GF-D8 (cell line): ENCODE measurements at regions not wholly inside any gene's neighbourhood (a gene's known extent, or its start where the extent isn't known, plus 50 kb on each side); places are given as distances from the start of the nearest gene placed in this dataset.
"Not testable (repeated sequence)": the region's sequence is repeated elsewhere in the genome, so short reads cannot be mapped to it uniquely, and the experiment has no call there.

Experiments
- DNase-seq: peaks from one replicate; lab custom pipeline; 2025; lab: John Stamatoyannopoulos, UW

DNA sequence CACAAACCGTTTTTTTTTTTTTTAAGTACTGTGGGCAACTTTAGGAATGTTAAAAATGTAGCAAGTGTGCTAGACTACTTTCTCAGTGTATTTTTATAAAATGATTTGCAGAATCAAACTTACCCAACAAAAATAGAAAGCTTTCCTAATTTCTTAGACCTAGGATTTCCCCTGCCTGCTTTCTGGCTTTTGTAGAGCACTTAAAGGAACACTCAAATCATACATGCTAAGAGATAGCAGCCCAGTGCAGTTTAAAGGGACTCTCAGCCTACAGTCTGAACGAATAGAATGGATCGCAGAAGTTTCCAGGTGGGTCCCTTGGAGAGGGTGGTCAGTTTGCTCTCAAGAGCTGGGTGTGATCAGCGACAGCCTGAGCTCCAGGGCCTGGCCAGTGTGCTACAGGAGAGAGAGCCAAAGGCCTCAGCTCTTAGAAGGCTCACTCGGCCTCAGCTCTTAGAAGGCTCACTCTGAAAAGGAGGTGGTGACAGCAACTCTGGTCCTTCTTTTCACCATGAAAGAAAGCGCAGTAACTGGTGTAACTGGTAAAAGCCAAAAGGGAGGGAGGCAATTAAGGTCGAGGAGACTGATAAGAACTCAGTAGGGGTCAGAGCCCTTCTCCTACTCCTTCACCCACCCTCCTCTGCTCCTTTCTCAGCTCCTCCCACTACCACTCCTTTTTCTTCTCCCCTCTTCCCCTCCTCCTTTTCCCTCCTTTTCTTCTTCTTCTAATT, 142.4 kb downstream of the ZFP64 start:
- no peak for DNase-seq

DNA sequence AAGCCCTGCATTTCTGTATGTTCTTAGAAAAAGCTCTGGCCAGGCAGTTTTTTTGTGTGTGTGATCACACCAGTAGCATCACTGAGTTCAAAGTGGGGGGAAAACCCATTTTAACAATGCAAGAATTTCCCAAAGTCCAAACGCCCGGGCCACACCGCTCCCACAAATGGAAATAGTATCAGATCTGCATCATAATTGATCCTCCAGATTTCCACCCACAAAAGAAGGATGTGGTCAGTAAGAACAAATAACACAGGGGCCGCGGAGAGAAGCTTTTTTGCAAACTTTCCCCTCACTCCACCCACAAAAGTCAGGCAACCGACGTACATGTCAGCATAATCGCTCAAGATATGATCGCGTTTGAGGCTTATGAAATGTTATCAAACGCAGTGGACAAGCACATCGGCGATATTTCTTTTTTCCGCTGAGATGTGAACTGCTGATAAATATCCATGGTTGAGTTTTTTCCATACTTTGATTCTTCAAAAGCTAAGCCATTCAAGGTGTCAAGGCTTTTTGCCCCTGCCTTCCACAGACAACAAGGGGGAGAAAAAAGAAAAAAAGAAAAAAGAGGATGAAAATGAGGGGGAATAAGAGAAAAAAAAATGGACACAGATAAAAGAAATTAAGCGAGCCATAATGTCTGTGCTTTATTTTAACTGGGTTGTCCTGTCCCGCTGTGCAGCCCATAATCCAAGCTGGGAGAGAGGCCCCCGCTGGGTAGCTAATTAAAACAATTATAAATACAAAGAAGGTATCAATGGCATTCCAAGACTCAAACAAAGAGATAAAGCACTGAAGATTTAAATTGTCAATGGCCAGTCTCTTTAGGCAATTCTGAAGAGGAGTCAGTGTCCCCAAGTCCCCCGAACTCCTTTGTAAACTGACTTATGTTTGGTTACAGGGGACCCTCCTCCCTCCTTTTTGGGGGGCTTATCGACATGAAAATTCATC, 143.5 kb downstream of the ZFP64 start:
- DNase-seq = no peak

DNA sequence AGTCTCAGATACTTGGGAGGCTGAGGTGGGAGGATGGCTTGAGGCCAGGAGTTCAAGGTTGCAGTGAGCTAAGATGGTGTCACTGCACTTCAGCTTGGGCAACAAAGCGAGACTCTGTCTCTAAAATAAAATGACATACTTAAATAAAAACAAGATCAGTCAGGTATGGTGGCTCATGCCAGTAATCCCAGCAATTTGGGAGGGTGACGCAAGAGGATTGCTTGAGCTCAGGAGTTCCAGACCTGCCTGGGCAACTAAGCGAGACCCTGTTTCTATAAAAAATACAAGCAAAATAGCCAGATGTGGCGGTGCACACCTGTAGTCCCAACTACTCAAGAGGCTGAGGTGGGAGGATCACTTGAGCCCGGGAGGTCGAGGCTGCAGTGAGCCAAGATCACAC, 149.6 kb downstream of the ZFP64 start:
- no peak for DNase-seq

DNA sequence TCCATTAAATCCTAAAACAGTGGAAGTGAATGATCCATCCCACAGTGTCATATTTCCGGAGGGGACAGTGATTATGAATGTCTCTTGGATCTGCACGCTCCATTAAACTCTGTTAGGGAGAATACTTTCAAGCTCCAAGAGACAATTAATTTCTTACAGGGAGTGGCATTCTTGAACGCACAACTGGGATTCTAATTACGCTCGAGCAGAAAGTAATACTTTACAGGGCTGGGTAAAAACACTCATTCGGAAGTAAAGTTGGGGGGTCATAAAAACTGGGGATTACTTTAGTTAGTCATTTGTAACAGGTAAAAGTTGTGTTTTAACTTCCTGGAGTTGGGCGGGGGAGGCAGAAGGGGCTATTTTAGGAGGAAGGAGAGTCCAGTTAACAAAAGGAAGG, 151.8 kb downstream of the ZFP64 start:
- no peak for DNase-seq

DNA sequence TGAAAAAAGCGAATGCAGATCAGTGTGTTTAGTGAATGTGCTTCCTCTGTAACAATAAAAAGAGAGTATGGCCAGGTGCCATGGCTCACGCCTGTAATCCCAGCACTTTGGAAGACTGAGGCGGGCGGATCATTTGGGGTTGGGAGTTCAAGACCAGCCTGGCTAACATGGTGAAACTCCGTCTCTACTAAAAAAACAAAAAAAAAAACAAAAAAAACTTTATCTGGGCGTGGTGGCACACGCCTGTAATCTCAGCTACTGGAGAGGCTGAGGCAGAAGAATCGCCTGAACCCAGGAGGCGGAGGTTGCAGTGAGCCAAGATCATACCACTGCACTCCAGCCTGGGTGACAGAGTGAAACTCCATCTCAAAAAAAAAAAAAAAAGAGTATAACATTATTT, 152.9 kb downstream of the ZFP64 start:
- not testable (repeated sequence) for DNase-seq

DNA sequence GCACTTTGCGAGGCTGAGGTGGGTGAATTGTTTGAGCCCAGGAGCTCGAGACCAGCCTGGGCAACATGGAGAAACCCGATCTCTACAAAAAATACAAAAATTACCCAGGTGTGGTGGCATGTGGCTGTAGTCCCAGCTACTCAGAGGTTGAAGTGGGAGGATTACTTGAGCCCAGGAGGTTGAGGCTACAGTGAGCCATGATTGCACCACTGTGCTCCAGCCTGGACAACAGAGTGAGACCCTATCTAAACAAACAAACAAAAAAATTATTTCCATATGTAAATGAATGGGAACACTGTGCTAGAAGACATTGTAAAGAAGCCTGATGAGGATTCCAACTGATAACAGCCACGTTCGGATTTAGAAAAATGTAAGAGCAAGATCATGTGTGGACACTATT, 154.2 kb downstream of the ZFP64 start:
- no peak for DNase-seq

DNA sequence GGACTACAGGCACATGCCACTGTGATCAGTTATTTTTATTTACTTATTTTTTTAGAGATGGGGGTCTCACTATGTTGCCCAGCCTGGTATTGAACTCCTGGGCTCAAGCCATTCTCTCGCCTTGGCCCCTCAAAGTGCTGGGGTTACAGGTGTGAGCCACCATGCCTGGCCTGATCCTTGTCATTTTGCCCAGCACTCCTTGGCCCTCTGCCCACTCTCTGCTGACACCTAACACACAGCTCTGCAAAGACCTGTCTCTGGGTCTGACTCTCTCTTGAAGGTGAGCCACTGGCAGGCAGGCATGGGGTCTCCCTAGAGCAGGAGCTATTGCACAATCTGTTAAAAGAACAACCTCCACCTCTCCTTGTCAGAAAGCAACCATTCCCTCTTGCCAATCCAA, 155.6 kb downstream of the ZFP64 start:
- no peak for DNase-seq

DNA sequence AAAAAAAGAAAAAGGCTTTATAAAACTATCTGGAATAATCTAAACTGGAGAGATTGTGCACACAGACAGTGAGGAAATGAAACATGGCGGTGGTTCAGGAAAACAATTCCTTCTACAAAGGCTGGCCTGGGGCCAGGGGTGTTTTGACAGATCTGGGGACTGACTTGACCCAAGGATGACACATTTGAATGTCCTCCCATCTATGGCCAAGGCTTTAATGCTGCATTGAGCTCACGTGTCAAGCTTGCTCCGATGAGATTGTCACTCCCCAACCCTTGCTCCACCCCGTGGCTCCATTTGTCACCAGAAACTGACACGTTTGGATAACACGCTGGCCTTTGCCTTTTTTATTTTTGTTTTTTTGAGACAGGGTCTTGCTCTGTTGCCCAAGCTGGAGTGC, 156.1 kb downstream of the ZFP64 start:
- no peak for DNase-seq

DNA sequence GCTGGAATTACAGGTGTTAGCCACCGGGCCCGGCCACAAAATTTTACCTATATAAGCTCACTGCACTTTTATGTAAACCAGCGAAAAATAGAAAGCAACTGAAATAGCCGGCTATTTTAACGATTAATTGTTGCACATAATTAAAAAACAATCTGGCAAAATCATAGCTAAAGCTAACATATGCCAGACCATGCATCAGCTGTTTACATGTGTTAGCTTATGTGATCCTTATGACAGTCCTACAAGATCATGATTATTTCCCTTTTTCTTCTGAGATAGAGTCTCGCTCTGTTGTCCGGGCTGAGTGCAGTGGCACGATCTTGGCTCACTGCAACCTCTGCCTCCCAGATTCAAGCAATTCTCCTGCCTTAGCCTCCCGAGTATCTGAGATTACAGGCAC, 157.0 kb downstream of the ZFP64 start:
- DNase-seq = no peak

DNA sequence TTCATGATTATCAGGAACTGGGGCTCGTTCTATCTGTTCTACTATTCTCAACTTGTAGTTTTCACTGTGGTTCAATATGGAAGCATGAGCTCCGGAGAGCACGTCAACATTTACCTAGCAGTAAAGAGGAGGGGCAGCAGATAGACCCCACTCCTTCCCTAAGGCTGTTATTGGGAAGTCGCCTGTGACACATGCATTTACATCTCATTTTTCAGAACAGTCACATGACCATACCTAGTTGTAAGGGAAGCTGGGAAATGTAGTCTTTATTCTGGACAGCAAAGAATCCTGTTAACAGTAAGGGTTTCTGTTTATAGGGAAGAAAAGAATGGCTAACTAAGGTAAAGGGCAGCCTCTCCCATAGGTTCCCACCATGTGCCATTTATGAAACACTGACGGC, 158.3 kb downstream of the ZFP64 start:
- no peak for DNase-seq

DNA sequence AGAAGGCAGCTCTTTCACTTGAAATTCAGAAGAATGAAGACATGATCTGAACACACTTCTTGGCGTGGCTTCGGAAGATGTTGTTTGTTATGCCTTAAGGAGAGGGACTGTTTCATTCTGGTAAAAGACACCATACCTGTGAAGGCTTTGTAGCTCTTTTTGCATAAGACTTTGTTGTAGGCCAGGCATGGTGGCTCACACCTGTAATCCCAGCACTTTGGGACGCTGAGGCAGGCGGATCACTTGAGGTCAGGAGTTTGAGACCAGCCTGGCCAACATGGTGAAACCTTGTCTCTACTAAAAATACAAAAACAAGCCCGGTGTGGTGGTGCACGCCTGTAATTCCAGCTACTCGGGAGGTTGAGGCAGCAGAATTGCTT, 159.3 kb downstream of the ZFP64 start:
- not testable (repeated sequence) for DNase-seq

DNA sequence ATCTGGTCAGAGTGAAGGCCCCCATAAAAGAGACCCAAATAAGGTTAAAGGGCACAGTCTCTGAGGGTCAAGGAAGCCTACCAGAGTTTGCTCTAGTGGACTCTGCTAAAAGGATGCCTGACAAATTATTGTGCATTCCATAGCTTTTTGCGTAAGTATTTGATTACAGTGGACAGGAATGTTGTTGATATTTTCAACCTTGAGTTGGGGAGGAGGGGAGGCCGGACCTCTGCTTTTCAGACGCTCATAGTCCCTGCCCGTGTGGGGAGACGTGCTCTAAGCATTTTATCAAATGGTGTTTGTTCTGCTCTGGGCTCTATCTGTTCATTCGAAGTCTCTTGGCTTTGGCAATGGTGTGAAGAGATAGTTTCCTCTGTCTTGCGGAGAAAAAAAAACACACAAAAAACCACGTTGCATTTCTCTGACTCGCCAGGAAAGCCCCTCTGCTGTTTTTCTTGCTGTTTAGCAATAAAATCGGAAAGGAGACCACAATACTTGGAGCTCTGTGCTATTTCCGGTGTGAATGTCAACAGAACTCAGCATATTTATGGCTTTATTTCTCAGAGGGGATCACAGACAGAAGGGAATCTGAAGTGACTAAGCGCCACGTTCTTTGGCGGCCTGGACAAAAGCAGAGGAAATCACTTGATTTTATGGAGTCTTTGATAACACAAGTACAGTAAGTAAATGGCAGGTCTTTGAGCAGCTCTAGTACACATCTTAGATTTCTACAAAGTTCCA, 159.8 kb downstream of the ZFP64 start:
- DNase-seq = no peak

DNA sequence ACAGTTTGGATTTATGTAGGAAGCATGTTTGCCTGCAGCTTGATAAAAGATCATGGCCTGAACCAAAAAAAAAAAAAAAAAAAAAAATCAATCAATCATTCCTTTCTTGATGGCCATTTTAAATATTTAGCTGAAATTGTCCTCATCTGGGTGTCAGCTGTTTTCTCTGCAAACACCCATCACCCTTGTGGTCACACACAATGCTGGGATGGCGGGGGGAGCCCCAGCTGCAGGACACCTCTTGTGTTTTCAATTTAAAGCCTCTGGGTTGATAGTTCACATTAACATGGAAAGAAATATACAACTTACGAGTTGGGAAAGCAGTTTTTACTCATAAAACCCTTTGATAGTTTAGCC, 160.4 kb downstream of the ZFP64 start:
- no peak for DNase-seq

DNA sequence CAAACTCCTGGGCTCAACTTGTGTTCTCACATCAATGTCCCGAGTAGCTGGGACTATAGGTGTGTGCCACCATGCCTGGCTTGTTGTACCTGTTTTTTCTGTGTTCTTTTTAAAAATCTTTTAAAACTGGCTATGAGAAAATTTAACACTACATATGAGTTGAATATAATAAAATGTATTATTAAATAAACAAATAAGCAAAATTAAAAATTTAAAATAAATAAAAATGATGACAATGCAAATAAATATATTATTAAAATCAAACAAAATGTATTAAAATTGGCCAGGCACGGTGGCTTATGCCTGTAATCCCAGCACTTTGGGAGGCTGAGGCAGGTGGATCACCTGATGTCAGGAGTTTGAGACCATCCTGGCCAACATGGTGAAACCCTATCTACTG, 162.4 kb downstream of the ZFP64 start:
- DNase-seq = not testable (repeated sequence)

DNA sequence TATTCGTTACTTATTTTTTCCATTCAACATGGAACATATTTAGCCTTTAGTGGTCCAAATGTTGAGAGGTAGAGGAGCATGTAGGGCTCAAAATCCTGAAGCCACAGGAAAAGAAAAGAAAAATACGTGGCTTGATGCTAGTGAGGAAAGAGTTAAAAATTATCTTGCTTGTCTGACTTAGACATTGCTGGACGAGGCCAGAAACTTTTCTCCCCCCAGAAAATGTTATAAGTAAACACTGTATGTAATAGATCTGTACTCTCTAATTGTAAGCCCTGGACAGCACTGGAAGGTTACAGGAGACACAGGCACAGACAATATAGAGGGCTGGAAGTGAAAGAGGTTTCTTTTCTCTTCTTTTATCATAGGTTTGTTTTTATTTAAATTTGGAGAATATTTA, 165.6 kb downstream of the ZFP64 start:
- no peak for DNase-seq

DNA sequence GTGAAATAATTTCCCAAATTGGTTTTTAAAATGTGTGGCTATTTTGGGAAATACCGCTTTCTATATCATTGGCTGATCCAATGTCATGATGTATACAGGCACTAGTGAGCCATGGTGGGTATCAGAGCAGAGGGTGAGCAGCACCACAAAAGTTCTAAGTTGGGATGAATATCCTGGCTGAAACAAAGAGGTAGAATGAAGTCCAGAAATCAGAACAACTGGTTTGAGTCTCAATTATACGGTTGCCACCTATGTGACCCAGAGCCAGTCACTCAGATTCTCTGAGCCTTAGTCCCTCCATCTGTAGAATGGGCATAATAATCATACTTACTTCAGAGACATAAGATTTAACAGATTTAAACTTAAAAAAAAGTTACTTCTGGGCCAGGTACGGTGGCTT, 172.3 kb downstream of the ZFP64 start:
- DNase-seq = no peak

DNA sequence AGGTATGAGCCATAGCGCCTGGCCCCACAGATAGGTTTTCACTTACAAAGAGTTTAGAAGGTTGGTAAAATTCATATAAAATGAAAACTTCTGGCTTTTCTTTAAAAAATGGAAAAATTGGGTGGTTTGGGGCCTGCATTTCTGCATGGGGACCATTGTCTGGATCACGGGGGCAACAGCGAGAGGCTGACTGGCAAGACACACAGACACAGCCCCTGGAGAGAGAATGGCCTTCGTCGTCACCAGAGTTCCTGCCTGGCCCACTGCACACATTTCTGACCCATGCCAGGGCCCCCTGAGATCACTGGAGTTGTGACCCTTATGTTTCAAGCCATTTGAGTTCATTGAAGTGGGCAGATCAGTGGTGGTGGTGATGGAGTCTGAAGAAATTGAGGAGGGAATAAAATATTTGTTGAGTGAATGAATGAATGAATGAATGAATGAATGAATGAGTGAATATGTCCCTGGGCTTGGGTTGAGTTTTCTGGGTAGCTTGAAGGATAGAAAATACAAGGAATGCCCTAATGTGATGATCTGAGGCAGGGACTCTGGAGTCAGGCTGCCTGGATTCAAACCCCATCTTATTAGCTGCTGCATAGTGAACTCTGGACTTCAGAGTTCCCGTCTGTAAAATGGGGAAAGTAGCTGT, 173.8 kb downstream of the ZFP64 start:
- DNase-seq = no peak

DNA sequence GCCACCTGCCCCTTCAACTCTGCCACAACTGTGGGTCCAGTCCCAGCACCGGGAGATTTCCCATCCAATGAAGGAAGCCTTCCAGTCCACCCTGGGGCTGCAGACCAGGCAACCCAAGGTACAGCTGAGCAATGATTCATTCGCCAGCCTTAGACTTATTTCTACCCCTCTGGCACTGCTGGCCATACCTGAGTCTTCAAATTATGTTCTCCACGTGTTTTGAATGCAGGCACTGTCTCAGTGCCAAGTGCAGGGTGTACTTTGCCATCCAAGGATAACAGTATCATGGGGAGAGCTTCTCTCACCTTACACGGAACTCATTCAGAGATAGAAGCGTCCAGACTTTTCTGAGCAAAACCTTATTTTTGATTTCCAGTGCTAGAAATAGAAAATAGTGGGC, 175.6 kb downstream of the ZFP64 start:
- no peak for DNase-seq

DNA sequence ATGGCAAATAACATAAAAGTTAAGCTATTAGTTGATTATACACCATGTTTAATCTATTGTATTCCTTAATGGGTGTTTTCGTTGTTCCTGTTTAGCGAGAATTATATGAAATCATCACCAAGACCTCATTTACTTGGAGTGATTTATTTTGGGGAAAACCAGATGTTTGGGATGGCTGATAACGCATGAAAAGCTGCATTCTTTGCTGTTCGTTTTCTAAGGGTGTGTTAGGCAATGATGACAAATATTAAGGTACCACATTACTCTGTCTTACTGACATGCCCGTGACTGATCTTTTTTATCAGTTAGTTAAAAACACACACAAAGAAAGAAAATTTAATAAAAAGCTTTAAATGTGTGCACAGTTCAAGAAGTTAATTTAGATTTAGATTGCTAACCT, 176.4 kb downstream of the ZFP64 start:
- DNase-seq = no peak

DNA sequence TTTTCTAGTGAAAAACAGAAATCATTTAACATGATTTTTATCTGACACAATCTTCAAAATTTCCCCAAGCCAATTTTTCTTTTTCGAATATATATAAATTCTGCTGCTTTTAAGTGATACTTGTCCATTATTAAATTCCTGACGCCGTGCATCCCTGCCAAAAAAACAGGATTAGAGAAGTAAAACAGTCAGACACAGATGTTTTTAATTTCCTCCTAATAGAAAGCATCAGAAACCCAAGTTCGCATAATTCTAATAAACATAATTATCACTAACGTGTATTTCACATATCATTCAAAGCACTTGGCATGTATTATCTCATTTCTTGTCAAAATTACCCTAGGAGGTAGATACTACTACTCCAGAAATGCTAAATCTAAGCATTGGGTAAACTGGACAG, 179.5 kb downstream of the ZFP64 start:
- no peak for DNase-seq

DNA sequence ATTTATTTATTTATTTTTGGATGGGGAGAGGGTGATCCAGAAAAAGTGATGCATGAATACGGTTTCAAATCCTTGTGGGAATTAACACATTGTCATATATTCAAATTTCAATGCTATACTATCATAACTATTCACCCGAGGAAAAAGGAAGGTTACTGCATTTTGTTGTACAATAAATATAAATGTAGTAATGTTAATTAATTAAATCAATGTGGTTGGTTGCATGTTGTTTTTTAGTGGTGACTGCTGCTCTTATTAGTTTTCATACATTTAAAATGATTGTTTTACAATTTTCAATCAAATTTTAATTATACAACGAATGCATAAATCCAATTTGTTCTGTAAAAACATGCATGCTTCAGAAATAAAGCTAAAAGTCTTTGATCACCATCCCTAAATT, 180.5 kb downstream of the ZFP64 start:
- no peak for DNase-seq

DNA sequence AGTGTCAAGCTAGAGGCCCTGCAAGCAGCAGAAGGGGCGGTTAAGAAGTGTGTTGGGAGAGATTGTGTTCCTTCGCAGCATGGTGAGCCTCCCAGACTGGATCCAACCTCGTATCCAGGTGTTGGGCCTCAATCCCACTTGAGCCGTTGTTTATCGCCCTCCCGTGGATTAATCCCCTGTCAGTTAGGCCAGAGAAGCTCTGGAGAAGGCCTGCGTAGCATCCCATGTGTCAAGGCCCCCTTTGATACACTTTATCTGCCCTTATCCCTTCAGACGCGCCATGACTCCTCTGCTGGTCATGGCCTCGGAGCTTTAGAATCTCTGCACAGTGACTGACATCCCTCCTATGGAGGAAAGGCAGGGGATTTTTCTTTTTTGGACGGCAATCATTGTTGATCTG, 181.0 kb downstream of the ZFP64 start:
- no peak for DNase-seq
